ENCODE measurements at regions not wholly inside any gene's neighbourhood (a gene's known extent, or its start where the extent isn't known, plus 50 kb on each side); places are given as distances from the start of the nearest gene placed in this dataset.

DNA sequence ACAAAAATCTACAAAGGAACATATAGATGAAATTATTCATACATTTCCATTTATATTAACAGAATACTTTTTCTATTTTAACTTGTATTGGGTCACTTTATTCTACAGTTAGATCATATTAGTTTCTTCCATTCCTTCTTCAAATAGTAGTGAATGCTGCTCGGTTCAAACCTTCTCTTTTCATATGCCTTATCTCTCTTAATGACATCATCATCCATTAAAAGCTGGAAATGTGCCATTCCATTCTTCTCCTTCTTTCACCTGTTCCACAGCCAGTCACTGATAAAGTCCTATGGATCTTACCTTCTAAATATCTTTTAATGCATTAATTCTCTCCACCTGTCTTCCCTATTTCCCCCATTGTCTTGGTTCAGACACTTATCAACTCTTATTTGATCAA, 358.0 kb upstream of the POU1F1 start:
- Histone ChIP-seq H3K9ac (ENCODE audit: insufficient read length, low read depth) (no peak overlapping the region), H3K36me3 (ENCODE audit: insufficient read depth, insufficient read length, low read length) (no peaks in the 10 kb centered on the region), H3K4me3 (ENCODE audit: insufficient read length, low read depth) (no peak overlapping the region), H3K9me3 (ENCODE audit: insufficient read depth, low read length) (no peaks in the 10 kb centered on the region), H3K27me3 (ENCODE audit: insufficient read depth, insufficient read length) (no peaks in the 10 kb centered on the region), H3K4me1 (ENCODE audit: insufficient read depth, insufficient read length) (no peaks in the 10 kb centered on the region)
- DNase-seq (ENCODE audit: low read depth, low spot score): no peak
- TF ChIP-seq SUZ12 (IDR thresholded peaks at IDR 0.05; ENCODE audit: extremely low read depth, insufficient read depth, insufficient read length) (no peak), YY1 (IDR thresholded peaks at IDR 0.05; ENCODE audit: insufficient read depth, insufficient read length) (no peak), ZNF274 (IDR thresholded peaks at IDR 0.05; ENCODE audit: low read depth, low read length) (no peak)

DNA sequence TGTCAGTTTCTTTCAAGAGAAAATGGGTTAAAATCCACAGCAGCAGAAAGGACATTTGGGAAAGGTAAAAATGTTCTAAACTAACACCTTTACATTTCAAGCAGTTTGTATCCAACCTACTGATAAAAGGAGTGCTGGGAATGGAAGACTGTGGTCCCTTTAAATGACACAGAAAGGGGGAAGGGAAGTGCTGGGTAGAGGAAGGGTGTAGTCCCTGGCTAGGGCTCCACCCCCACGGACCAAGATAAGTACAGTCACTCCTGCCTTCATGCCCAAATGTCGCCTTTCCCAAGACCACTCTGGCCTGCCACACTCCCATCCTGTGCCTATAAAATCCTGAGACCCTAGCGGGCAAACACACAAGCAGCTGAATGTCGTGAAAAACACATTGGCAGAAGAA, 350.9 kb upstream of the POU1F1 start:
- DNase-seq (ENCODE audit: low read depth, low spot score): no peak
- no peak overlapping the region for H3K9ac ChIP-seq (ENCODE audit: insufficient read length, low read depth)
- H3K36me3 ChIP-seq (ENCODE audit: insufficient read depth, insufficient read length, low read length): no peaks in the 10 kb centered on the region
- H3K9me3 ChIP-seq (ENCODE audit: insufficient read depth, low read length): no peaks in the 10 kb centered on the region; the same call in 1 of the 2 replicates
- TF ChIP-seq SUZ12 (IDR thresholded peaks at IDR 0.05; ENCODE audit: extremely low read depth, insufficient read depth, insufficient read length): no peak
- TF ChIP-seq ZNF274 (IDR thresholded peaks at IDR 0.05; ENCODE audit: low read depth, low read length): no peak
- TF ChIP-seq YY1 (IDR thresholded peaks at IDR 0.05; ENCODE audit: insufficient read depth, insufficient read length): no peak
- no peaks in the 10 kb centered on the region for H3K4me1 ChIP-seq (ENCODE audit: insufficient read depth, insufficient read length)
- H3K27me3 ChIP-seq (ENCODE audit: insufficient read depth, insufficient read length): no peaks in the 10 kb centered on the region
- no peak overlapping the region for H3K4me3 ChIP-seq (ENCODE audit: insufficient read length, low read depth)

DNA sequence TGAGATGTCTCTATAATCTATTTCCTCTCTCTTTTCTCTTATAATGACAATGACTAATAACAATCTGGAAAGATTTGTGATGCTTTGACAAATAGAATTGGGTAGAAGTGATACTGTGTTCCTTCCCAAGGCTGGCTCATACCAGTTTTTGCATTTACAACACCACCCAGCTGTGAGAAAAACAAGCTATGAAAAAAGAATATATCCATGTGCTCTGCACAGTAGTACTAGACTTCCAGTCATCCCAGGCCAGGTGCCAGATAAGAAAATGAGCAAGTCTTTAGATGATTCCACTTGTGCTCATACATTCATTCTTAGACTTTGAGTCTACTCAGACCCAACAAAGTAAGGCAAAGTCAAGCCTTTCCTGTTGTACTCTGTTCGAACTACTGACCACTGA, 350.2 kb upstream of the POU1F1 start:
- TF ChIP-seq YY1 (IDR thresholded peaks at IDR 0.05; ENCODE audit: insufficient read depth, insufficient read length) (no peak), ZNF274 (IDR thresholded peaks at IDR 0.05; ENCODE audit: low read depth, low read length) (no peak), SUZ12 (IDR thresholded peaks at IDR 0.05; ENCODE audit: extremely low read depth, insufficient read depth, insufficient read length) (no peak)
- DNase-seq (ENCODE audit: low read depth, low spot score): no peak
- Histone ChIP-seq H3K27me3 (ENCODE audit: insufficient read depth, insufficient read length) (no peaks in the 10 kb centered on the region), H3K9me3 (ENCODE audit: insufficient read depth, low read length) (no peaks in the 10 kb centered on the region; the same call in 1 of the 2 replicates), H3K4me3 (ENCODE audit: insufficient read length, low read depth) (no peak overlapping the region), H3K9ac (ENCODE audit: insufficient read length, low read depth) (no peak overlapping the region), H3K36me3 (ENCODE audit: insufficient read depth, insufficient read length, low read length) (no peaks in the 10 kb centered on the region), H3K4me1 (ENCODE audit: insufficient read depth, insufficient read length) (no peaks in the 10 kb centered on the region)

DNA sequence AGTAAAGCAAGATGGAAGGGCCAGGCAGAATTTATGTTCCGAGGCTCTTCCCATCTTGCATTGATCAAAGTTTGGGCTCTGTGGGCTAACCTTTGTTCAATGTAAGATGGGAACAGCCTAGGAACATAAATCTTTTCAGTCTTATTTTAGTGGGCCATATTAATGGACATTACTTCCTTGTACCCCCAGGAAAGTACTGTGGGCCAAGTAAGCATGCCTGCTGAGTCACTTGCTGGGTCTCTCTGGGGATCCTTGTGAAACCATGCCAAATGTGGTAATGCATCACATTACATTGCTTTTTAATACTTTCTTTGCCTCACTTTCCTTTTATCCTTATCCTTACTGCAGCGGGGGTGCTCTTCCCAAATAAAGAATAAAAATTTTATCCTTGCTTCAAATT, 349.5 kb upstream of the POU1F1 start:
- Histone ChIP-seq H3K4me1 (ENCODE audit: insufficient read depth, insufficient read length) (no peaks in the 10 kb centered on the region), H3K27me3 (ENCODE audit: insufficient read depth, insufficient read length) (no peaks in the 10 kb centered on the region), H3K9me3 (ENCODE audit: insufficient read depth, low read length) (no peaks in the 10 kb centered on the region; the same call in 1 of the 2 replicates), H3K9ac (ENCODE audit: insufficient read length, low read depth) (no peak overlapping the region), H3K36me3 (ENCODE audit: insufficient read depth, insufficient read length, low read length) (no peaks in the 10 kb centered on the region), H3K4me3 (ENCODE audit: insufficient read length, low read depth) (no peak overlapping the region)
- no peak for DNase-seq (ENCODE audit: low read depth, low spot score)
- no peak for TF ChIP-seq YY1 (IDR thresholded peaks at IDR 0.05; ENCODE audit: insufficient read depth, insufficient read length)
- TF ChIP-seq ZNF274 (IDR thresholded peaks at IDR 0.05; ENCODE audit: low read depth, low read length): no peak
- no peak for TF ChIP-seq SUZ12 (IDR thresholded peaks at IDR 0.05; ENCODE audit: extremely low read depth, insufficient read depth, insufficient read length)

DNA sequence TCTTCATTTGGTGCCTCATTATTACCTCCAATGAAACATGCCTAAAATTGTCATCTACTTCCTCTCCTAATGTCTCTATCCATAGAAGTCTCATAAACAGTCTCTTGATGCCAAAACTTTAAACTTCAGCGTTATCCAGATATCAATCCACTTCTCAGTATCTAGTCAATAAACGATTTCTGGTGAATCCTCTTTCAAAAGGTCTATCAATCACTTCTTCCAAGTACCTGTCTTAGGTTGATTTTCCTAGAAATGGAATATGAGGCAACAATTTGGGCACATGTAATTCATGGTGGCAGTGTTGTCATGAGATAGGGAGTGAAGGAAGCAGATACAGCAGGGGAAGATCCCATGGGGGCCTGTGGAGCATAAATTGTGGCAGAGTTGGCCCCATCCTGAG, 348.5 kb upstream of the POU1F1 start:
- Histone ChIP-seq H3K9me3 (ENCODE audit: insufficient read depth, low read length) (no peaks in the 10 kb centered on the region; the same call in 1 of the 2 replicates), H3K27me3 (ENCODE audit: insufficient read depth, insufficient read length) (no peaks in the 10 kb centered on the region), H3K9ac (ENCODE audit: insufficient read length, low read depth) (no peak overlapping the region), H3K4me1 (ENCODE audit: insufficient read depth, insufficient read length) (no peaks in the 10 kb centered on the region), H3K36me3 (ENCODE audit: insufficient read depth, insufficient read length, low read length) (no peaks in the 10 kb centered on the region), H3K4me3 (ENCODE audit: insufficient read length, low read depth) (no peak overlapping the region)
- TF ChIP-seq SUZ12 (IDR thresholded peaks at IDR 0.05; ENCODE audit: extremely low read depth, insufficient read depth, insufficient read length) (no peak), YY1 (IDR thresholded peaks at IDR 0.05; ENCODE audit: insufficient read depth, insufficient read length) (no peak), ZNF274 (IDR thresholded peaks at IDR 0.05; ENCODE audit: low read depth, low read length) (no peak)
- DNase-seq (ENCODE audit: low read depth, low spot score): no peak

DNA sequence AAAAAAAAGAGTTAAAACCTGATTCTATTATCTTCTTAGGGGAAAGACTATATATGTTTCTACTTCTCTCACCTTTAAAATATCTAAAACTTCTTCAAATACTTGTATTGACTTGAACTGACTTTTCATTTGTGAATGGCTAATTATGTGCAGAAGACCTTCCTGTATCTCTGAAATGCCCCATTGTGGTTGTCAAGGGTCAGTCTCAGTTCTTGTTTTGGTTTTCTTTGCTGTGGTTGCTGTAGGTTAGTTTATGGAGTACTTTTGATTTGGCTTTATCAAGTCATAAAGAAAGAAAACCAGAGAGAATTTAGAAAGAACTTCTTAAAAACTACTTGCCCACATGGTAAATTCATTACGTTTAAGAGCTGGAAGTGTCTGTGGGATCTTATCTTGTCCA, 345.3 kb upstream of the POU1F1 start:
- DNase-seq (ENCODE audit: low read depth, low spot score): no peak
- H3K9me3 ChIP-seq (ENCODE audit: insufficient read depth, low read length): peaks cover 7% of the 10 kb centered on the region; the same call in 1 of the 2 replicates
- H3K9ac ChIP-seq (ENCODE audit: insufficient read length, low read depth): no peak overlapping the region
- TF ChIP-seq SUZ12 (IDR thresholded peaks at IDR 0.05; ENCODE audit: extremely low read depth, insufficient read depth, insufficient read length) (no peak), YY1 (IDR thresholded peaks at IDR 0.05; ENCODE audit: insufficient read depth, insufficient read length) (no peak), ZNF274 (IDR thresholded peaks at IDR 0.05; ENCODE audit: low read depth, low read length) (no peak)
- H3K4me3 ChIP-seq (ENCODE audit: insufficient read length, low read depth): no peak overlapping the region
- H3K27me3 ChIP-seq (ENCODE audit: insufficient read depth, insufficient read length): no peaks in the 10 kb centered on the region
- no peaks in the 10 kb centered on the region for H3K36me3 ChIP-seq (ENCODE audit: insufficient read depth, insufficient read length, low read length)
- H3K4me1 ChIP-seq (ENCODE audit: insufficient read depth, insufficient read length): no peaks in the 10 kb centered on the region

DNA sequence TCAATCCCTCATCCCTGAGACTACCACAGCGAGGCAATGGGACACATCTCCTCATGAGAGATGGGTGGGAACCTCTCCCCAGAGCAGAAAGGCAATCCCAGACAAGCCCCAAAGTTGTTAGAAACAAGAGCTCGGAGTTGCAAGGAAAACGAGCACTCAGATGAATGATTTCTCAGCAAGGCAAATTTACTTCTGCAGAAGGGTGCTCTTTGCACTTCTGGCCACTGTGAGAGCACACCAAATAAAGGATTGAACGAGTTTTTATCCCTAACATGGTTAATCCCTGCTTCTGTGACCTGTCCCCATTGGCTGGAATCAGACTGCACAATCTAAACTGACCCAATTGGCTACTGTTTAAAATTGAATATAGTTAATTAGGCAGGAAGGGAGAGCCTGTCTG, 339.1 kb upstream of the POU1F1 start:
- Histone ChIP-seq H3K27me3 (ENCODE audit: insufficient read depth, insufficient read length) (no peaks in the 10 kb centered on the region), H3K4me1 (ENCODE audit: insufficient read depth, insufficient read length) (no peaks in the 10 kb centered on the region), H3K9me3 (ENCODE audit: insufficient read depth, low read length) (peaks cover 32% of the 10 kb centered on the region), H3K36me3 (ENCODE audit: insufficient read depth, insufficient read length, low read length) (no peaks in the 10 kb centered on the region), H3K9ac (ENCODE audit: insufficient read length, low read depth) (no peak overlapping the region), H3K4me3 (ENCODE audit: insufficient read length, low read depth) (no peak overlapping the region)
- no peak for TF ChIP-seq SUZ12 (IDR thresholded peaks at IDR 0.05; ENCODE audit: extremely low read depth, insufficient read depth, insufficient read length)
- no peak for TF ChIP-seq YY1 (IDR thresholded peaks at IDR 0.05; ENCODE audit: insufficient read depth, insufficient read length)
- TF ChIP-seq ZNF274 (IDR thresholded peaks at IDR 0.05; ENCODE audit: low read depth, low read length): no peak
- no peak for DNase-seq (ENCODE audit: low read depth, low spot score)

Data from NT2/D1 (cell line).